SH-SY5Y (cell line): ENCODE measurements at regions not wholly inside any gene's neighbourhood (a gene's known extent, or its start where the extent isn't known, plus 50 kb on each side); places are given as distances from the start of the nearest gene placed in this dataset.

Experiments
- GATA2 ChIP-seq: IDR thresholded peaks from 2 replicates; pipeline ENCODE4 v1.6.1; 2011; ENCODE audit warnings: mild to moderate bottlenecking, low read depth, low read length
- GATA3 ChIP-seq: IDR thresholded peaks from 2 replicates; pipeline ENCODE4 v1.6.1; 2011; ENCODE audit warnings: low read depth, mild to moderate bottlenecking, low read length, moderate library complexity

- TF ChIP-seq GATA2 = no peak
- TF ChIP-seq GATA3 = no peak
Measured at GRCh38 chr19:32251634-32252332, 93.6 kb upstream of the ZNF507 start.
